D721Med (cell line): ENCODE measurements at regions not wholly inside any gene's neighbourhood (a gene's known extent, or its start where the extent isn't known, plus 50 kb on each side); places are given as distances from the start of the nearest gene placed in this dataset.

Experiments
- DNase-seq: peaks from one replicate; pipeline ENCODE4 v3.0.0; 2011; ENCODE audit warnings: low spot score; ENCODE audit not compliant: insufficient read length
- FAIRE-seq: peaks from 2 replicates; lab custom pipeline; 2011; peaks lifted over from hg19 to GRCh38; lab: Jason Lieb, UNC
- TF ChIP-seq, protein P1 (sequence below): IDR thresholded peaks from 2 replicates; pipeline ENCODE4 v1.5.1; 2012; ENCODE audit warnings: mild to moderate bottlenecking, control low read depth; ENCODE audit not compliant: insufficient read depth; ENCODE audit errors: missing control alignments

DNA sequence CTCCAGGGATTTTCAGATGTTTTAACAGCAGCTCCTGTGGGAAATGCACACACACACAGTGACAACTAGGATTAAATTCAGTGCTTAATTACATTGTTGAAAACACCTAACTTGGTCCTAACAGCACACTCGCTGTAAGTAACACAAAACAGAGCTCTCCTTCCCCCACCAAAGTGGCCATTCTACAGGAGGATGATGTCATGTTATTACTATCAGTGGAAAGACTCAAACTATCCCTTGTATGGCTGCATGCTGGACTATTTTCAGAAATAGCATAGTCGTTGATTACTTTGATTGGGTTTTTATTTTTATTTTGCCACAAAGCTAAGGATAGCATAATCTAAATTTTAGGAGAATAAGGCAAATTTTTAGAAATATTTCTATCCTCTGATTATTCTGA, 406.3 kb downstream of the SPRY1 start:
- TF ChIP-seq, protein P1, sequence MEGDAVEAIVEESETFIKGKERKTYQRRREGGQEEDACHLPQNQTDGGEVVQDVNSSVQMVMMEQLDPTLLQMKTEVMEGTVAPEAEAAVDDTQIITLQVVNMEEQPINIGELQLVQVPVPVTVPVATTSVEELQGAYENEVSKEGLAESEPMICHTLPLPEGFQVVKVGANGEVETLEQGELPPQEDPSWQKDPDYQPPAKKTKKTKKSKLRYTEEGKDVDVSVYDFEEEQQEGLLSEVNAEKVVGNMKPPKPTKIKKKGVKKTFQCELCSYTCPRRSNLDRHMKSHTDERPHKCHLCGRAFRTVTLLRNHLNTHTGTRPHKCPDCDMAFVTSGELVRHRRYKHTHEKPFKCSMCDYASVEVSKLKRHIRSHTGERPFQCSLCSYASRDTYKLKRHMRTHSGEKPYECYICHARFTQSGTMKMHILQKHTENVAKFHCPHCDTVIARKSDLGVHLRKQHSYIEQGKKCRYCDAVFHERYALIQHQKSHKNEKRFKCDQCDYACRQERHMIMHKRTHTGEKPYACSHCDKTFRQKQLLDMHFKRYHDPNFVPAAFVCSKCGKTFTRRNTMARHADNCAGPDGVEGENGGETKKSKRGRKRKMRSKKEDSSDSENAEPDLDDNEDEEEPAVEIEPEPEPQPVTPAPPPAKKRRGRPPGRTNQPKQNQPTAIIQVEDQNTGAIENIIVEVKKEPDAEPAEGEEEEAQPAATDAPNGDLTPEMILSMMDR: no peak
- DNase-seq: no peak
- FAIRE-seq: no peak

DNA sequence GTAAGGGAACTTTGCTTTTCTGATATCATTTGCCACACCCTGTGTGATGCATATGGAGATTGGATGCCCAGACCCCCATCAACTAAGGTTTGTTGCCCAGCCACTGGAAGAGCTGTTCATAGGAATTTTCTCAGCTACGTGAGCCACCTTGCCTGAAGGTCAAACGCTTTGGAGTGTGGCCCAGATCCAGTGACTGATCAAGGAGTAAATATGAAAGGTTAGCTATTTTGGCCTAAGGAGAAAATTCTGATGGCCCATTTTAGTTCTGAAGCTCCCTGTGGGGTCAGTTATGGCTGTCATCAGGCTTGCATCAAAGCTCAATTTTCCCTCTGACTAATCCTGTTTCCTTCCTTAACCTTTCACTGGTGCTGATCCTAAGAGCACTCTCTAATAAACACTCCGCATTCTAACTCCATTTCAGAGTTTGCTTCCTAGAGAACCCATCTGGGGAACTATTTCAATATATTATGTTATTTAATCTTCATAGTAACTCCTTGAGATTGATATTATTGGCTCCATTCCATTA, 407.7 kb downstream of the SPRY1 start:
- TF ChIP-seq, protein P1: no peak
- no peak for FAIRE-seq
- no peak for DNase-seq

DNA sequence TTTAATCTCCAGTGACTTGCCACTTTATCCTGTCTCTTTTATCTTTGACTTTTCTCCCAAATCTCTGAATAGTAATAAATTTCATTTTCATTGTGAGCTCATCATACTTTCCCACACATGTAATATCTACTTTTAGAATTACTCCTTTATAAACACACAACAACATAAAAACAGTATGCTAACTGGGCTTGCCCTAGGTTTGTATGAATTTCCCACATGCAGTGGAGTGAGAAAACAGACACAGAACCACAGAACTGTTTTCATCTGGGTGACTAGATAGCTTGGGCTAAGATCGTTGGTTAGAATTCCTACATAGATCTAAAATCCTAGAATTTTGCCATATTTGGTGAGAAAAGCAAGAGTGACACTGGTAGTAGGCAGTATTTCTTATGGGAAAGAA, 409.5 kb downstream of the SPRY1 start:
- TF ChIP-seq, protein P1: no peak
- DNase-seq (no peak), FAIRE-seq (no peak)

DNA sequence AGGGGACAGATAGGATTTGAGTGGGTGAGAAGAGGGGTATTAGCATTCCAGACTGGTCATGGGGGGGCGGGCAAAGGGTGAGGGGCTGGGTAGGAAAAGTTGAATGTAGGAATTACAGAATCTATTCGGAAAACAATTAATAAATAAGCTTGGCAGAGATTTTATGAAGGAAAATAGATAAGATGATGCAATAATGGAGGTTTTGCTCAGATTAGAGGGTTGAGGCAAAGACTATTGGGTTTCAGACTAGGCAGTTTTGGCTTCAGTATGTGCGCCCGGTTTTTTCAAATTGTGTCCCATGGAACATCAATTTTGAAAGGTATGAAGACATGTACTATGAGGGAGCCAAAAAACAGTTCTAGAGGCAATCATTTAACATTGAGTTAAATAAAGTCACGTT, 410.6 kb downstream of the SPRY1 start:
- FAIRE-seq (no peak), DNase-seq (no peak)
- TF ChIP-seq, protein P1: no peak

DNA sequence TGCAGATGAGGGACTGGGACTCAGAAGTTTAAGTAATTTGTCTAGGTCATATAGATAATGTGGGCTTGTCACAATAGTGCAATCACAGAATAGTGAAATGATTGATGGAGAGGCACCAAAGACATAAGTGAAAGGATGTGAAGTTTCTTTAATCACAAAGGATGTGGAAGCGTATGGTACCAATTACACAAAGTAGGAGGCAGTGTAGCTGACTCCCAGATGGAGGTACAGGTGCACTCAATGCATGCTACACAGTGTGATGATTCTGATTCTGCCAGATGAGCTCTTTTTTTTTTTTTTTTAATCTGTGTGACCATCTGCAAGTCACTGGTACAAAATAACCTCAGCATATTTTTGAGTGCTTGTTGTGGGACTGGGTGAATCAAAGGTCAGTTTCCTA, 411.3 kb downstream of the SPRY1 start:
- DNase-seq: no peak
- TF ChIP-seq, protein P1: no peak
- peak; percentile 67 for FAIRE-seq

DNA sequence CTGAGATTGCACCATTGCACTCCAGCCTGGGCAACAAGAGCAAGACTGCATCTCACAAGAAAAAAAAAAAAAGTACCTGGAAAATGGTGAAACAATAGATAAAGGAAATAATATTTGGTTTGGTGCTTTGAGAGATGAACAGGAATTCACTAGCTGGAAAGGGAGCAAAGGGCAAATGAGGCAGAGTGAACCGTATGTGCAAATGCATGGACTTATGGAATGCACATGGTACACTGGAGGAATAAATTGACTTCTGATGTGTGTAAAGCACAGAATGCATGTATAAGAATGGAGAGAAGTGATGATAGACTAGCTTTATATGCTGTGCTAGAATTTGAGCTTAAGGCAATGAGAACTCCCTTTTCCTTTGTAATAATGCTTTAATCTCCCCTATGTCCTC, 413.3 kb downstream of the SPRY1 start:
- DNase-seq (no peak), FAIRE-seq (no peak)
- TF ChIP-seq, protein P1: no peak

DNA sequence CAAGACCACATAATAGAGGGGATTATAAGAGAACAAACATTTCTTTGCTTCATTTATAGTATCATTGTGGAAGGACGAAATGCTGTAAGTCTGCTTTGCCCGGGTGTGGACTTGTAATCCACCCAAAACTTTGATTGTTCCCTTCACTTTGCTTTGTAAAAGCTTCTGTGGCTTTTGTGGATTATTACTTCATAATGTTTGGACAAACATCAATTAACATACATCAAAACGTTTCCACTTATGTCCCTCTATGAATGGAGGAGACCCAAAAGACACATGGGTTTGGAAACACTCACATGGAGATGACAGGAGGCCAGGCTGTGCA, 415.4 kb downstream of the SPRY1 start:
- FAIRE-seq: no peak
- DNase-seq: no peak
- TF ChIP-seq, protein P1: no peak
